DOHH2 (cell line): ENCODE measurements at regions not wholly inside any gene's neighbourhood (a gene's known extent, or its start where the extent isn't known, plus 50 kb on each side); places are given as distances from the start of the nearest gene placed in this dataset.

Experiments
- EZH2phosphoT487 ChIP-seq: fragments of 200-600 bp; sonication (generic); IDR thresholded peaks from 2 replicates; pipeline ENCODE4 v1.6.1; 2017; ENCODE audit warnings: borderline replicate concordance, mild to moderate bottlenecking, antibody characterized with exemption, low read length, moderate library complexity, mixed read lengths
- TF ChIP-seq, protein P1 (sequence below): fragments of 200-600 bp; sonication (generic); IDR thresholded peaks from one replicate; pipeline ENCODE4 v1.5.1; 2014; ENCODE audit warnings: antibody characterized with exemption, mild to moderate bottlenecking, low read depth, low read length; ENCODE audit not compliant: poor library complexity, severe bottlenecking

- TF ChIP-seq, protein P1, sequence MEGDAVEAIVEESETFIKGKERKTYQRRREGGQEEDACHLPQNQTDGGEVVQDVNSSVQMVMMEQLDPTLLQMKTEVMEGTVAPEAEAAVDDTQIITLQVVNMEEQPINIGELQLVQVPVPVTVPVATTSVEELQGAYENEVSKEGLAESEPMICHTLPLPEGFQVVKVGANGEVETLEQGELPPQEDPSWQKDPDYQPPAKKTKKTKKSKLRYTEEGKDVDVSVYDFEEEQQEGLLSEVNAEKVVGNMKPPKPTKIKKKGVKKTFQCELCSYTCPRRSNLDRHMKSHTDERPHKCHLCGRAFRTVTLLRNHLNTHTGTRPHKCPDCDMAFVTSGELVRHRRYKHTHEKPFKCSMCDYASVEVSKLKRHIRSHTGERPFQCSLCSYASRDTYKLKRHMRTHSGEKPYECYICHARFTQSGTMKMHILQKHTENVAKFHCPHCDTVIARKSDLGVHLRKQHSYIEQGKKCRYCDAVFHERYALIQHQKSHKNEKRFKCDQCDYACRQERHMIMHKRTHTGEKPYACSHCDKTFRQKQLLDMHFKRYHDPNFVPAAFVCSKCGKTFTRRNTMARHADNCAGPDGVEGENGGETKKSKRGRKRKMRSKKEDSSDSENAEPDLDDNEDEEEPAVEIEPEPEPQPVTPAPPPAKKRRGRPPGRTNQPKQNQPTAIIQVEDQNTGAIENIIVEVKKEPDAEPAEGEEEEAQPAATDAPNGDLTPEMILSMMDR, result no peak
- no peak for TF ChIP-seq EZH2phosphoT487
Observed at GRCh38 chr17:68790931-68791330, 164.3 kb downstream of the ABCA8 start.
